Brain microvascular endothelial cell (primary cell): ENCODE measurements at regions not wholly inside any gene's neighbourhood (a gene's known extent, or its start where the extent isn't known, plus 50 kb on each side); places are given as distances from the start of the nearest gene placed in this dataset.

ENCODE experiments used
- DNase-seq: peaks from one replicate; pipeline ENCODE4 v3.0.0-alpha.2; 2020
- H3K27ac ChIP-seq: fragments of 250-450 bp; sonication (Bioruptor Pico); 2 replicates; pipeline ENCODE4 v1.5.1; 2020; ENCODE audit warnings: mild to moderate bottlenecking, moderate library complexity
- H3K27me3 ChIP-seq: fragments of 250-450 bp; sonication (Bioruptor Pico); replicated peaks from 2 replicates; pipeline ENCODE4 v1.5.1; 2020; ENCODE audit warnings: mild to moderate bottlenecking
- H3K36me3 ChIP-seq: fragments of 250-450 bp; sonication (Bioruptor Pico); replicated peaks from 2 replicates; pipeline ENCODE4 v1.5.1; 2020; ENCODE audit warnings: mild to moderate bottlenecking
- H3K4me3 ChIP-seq: 2 replicates; pipeline ENCODE4 v1.5.1; 2011; ENCODE audit warnings: low read depth, mild to moderate bottlenecking, control low read depth, low read length, moderate library complexity
- in situ Hi-C: cut with HindIII; loops from 2 replicates; pipeline ENCODE4 v1.10.0; 2017; ENCODE audit warnings: low sequenced_read_pairs, low pct_ligation_motif_present
- TF ChIP-seq, protein P1 (sequence below): IDR thresholded peaks from 2 replicates; pipeline ENCODE4 v1.5.1; 2011; ENCODE audit warnings: low read depth, mild to moderate bottlenecking, moderate library complexity, low read length, control low read depth, inconsistent platforms; ENCODE audit errors: missing control alignments

DNA sequence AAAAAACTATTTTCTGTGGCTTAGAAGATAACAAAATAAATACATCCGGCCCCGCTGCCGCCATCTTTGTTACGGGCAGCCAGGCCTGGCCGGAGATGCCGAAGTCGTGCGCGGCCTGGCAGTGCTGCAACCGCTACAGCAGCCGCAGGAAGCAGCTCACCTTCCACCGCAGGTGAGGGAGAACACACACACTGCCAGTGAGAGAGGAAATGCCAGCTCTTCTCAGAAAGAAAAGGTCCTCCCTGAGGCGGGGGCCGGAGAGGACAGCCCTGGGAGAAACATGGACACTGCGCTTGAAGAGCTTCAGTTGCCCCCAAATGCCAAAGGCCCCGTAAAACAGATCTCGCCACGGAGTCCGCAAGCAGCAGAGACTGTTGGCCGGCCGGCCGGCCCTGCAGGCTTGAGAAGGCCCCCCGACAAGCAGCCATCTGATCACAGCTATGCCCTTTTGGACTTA is 323.2 kb downstream of the AMY1C start:
- Histone ChIP-seq H3K4me3 (no peak overlapping the region), H3K27ac (no peak overlapping the region), H3K27me3 (no peaks in the 10 kb centered on the region), H3K36me3 (no peaks in the 10 kb centered on the region)
- no peak for DNase-seq
- in situ Hi-C loops, result no loop called here
- TF ChIP-seq, protein P1, sequence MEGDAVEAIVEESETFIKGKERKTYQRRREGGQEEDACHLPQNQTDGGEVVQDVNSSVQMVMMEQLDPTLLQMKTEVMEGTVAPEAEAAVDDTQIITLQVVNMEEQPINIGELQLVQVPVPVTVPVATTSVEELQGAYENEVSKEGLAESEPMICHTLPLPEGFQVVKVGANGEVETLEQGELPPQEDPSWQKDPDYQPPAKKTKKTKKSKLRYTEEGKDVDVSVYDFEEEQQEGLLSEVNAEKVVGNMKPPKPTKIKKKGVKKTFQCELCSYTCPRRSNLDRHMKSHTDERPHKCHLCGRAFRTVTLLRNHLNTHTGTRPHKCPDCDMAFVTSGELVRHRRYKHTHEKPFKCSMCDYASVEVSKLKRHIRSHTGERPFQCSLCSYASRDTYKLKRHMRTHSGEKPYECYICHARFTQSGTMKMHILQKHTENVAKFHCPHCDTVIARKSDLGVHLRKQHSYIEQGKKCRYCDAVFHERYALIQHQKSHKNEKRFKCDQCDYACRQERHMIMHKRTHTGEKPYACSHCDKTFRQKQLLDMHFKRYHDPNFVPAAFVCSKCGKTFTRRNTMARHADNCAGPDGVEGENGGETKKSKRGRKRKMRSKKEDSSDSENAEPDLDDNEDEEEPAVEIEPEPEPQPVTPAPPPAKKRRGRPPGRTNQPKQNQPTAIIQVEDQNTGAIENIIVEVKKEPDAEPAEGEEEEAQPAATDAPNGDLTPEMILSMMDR, result no peak

DNA sequence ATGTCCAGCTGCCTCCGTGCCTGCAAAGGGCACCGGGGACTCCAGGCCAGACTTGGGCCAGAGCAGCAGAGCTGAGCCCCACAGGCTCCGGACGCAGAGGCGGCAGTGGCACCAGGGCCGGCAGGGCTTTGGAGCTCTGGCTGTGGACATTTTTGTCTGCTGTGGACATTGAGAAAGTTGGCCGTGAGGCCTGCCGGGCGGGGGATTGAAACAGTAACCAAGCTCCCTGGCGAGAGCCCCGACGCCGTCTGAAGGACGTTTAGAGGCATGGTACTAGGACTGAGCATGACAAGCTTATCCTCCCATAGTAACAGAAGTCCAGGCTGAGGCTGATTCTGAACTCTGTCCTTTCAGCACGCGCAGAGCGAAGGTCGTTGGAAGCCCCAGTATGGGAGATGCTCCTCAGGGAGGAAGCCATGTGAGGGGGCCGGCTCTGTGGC is 323.8 kb downstream of the AMY1C start:
- no peaks in the 10 kb centered on the region for H3K36me3 ChIP-seq
- H3K4me3 ChIP-seq, result no peak overlapping the region
- no peak for DNase-seq
- in situ Hi-C loops, result no loop called here
- H3K27ac ChIP-seq, result no peak overlapping the region
- TF ChIP-seq, protein P1, result no peak
- no peaks in the 10 kb centered on the region for H3K27me3 ChIP-seq

DNA sequence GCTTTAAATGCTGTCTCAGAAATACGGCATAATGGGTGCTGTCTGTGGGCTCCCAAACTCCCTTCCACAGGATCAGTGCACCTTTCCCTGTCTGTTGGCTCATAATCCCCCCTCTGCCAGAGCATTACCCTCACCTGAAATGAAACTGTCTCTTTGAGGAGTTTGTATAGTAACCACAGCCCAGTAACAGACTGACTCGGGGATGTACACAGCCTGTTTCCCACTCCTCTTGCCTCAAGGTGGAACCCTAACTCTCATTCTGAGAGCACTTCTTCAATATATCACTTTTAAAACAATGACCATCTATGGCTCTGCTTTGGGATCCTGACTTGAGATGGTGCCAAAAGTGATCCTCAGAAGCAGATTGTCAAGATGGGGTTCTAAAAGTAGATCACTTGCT is 332.5 kb downstream of the AMY1C start:
- H3K27ac ChIP-seq, result no peak overlapping the region
- no peaks in the 10 kb centered on the region for H3K36me3 ChIP-seq
- H3K4me3 ChIP-seq, result no peak overlapping the region
- in situ Hi-C loops, result no loop called here
- H3K27me3 ChIP-seq, result no peaks in the 10 kb centered on the region
- DNase-seq, result no peak
- TF ChIP-seq, protein P1, result no peak

DNA sequence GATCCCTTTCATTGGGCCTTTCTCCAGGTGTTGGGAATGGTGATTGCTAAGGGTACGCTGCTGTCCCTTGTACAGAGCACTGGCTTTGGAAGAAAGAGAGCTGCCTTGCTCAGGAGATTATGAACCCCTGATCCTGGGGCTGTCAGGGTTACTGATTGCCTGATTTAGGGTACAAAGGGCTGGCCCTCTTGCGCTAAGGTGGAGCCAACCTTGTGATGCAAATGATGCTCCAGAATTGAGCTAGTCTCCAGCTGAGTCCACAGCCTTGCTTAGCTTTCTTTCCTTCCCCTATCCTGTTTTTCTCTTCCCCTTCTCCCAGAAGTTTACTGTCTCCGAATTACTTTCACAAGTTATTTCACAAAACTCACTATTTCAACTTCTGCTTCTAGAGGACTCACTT is 334.7 kb downstream of the AMY1C start:
- no peaks in the 10 kb centered on the region for H3K27me3 ChIP-seq
- H3K27ac ChIP-seq, result no peak overlapping the region
- no peaks in the 10 kb centered on the region for H3K36me3 ChIP-seq
- in situ Hi-C loops, result no loop called here
- no peak for DNase-seq
- TF ChIP-seq, protein P1, result no peak
- no peak overlapping the region for H3K4me3 ChIP-seq

DNA sequence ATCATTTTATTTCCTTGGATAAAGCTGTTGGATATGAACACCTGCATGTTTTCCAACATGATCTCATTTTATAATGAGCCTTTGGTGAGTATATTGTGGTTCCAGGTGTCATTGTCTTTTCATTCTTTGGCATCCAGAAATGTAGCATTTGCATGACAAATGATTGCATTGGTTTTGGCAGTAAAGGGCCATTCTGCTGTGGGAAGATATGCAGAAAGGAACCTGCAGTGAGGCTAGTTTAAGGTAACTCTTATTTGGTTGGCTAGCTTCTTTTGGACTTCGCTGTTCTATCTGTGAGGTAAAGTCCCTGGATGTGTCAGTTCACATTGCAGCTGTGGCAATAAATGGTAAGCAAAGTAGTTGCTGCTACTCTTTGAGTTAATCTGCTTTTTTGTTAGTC is 343.0 kb downstream of the AMY1C start:
- no peaks in the 10 kb centered on the region for H3K27me3 ChIP-seq
- H3K27ac ChIP-seq, result no peak overlapping the region
- TF ChIP-seq, protein P1, result no peak
- no peak for DNase-seq
- no peaks in the 10 kb centered on the region for H3K36me3 ChIP-seq
- in situ Hi-C loops, result no loop called here
- no peak overlapping the region for H3K4me3 ChIP-seq

DNA sequence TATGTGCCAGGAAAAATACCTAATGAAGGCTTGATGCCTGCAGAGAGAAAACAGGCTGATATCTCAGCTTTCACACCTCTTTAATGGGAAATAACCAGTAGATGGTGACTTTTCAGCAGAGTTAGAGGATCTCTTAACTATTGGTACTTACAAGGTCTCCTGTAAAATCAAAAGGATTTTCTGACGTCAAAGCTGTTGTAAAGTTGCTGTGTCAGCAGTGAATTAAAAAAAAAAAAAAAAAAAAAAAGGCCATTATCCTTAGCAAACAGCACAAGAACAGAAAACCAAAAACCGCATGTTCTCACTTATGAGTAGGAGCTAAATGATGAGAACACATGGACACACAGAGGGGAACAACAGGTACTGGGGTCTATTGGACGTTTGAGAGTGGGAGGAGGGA is 349.1 kb downstream of the AMY1C start:
- in situ Hi-C loops, result no loop called here
- Histone ChIP-seq H3K27me3 (no peaks in the 10 kb centered on the region), H3K36me3 (no peaks in the 10 kb centered on the region), H3K4me3 (no peak overlapping the region), H3K27ac (no peak overlapping the region)
- TF ChIP-seq, protein P1, result no peak
- no peak for DNase-seq
